ENCODE measurements at regions not wholly inside any gene's neighbourhood (a gene's known extent, or its start where the extent isn't known, plus 50 kb on each side); places are given as distances from the start of the nearest gene placed in this dataset.

DNA sequence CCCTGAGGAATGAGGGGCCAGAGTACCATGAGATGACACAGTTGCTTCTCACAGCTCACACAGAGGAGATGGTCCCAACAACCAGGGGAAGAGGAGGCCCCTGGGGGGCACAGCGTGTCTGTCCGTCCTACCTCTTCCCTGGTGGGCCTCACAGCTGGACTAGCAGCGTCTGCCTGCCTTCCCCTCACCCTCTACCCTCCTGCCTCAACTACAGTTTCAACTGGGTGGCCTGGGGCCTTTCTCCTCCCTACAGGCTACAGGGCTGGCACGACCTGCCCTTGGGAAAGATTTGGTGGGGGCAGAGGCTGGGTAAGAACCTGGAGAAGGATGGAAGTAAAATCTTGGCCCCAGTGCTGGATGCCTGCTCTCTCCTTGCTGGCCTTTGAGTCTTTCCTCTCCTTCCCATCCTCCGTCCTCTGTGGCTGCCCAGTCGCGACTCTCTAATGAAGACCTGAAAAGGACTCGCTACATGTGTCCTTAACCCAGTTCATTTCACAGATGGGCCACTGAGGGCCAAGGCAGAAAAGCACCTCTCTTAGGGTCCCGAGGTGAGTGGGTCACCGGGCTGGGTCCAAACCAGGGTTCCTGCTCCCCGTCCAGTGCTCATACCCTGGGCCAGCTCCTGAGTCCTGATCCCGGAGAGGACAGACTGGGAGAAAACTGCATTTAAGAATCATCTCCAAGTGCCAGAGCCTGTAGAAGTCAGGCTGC, 232.5 kb downstream of the BCL11B start (continued):
- TF ChIP-seq, protein P1, sequence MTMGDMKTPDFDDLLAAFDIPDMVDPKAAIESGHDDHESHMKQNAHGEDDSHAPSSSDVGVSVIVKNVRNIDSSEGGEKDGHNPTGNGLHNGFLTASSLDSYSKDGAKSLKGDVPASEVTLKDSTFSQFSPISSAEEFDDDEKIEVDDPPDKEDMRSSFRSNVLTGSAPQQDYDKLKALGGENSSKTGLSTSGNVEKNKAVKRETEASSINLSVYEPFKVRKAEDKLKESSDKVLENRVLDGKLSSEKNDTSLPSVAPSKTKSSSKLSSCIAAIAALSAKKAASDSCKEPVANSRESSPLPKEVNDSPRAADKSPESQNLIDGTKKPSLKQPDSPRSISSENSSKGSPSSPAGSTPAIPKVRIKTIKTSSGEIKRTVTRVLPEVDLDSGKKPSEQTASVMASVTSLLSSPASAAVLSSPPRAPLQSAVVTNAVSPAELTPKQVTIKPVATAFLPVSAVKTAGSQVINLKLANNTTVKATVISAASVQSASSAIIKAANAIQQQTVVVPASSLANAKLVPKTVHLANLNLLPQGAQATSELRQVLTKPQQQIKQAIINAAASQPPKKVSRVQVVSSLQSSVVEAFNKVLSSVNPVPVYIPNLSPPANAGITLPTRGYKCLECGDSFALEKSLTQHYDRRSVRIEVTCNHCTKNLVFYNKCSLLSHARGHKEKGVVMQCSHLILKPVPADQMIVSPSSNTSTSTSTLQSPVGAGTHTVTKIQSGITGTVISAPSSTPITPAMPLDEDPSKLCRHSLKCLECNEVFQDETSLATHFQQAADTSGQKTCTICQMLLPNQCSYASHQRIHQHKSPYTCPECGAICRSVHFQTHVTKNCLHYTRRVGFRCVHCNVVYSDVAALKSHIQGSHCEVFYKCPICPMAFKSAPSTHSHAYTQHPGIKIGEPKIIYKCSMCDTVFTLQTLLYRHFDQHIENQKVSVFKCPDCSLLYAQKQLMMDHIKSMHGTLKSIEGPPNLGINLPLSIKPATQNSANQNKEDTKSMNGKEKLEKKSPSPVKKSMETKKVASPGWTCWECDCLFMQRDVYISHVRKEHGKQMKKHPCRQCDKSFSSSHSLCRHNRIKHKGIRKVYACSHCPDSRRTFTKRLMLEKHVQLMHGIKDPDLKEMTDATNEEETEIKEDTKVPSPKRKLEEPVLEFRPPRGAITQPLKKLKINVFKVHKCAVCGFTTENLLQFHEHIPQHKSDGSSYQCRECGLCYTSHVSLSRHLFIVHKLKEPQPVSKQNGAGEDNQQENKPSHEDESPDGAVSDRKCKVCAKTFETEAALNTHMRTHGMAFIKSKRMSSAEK (CRISPR knock-in tag; IDR thresholded peaks at IDR 0.05; ENCODE audit: borderline replicate concordance) = no peak
- no peak for TF ChIP-seq KAT7 (CRISPR knock-in tag; IDR thresholded peaks at IDR 0.05; ENCODE audit: borderline replicate concordance)
- TF ChIP-seq FOXP4 (CRISPR knock-in tag; IDR thresholded peaks at IDR 0.05) = no peak
- TF ChIP-seq RELA (CRISPR knock-in tag; IDR thresholded peaks at IDR 0.05; ENCODE audit: borderline replicate concordance) = no peak
- TF ChIP-seq TEAD1 (CRISPR knock-in tag; IDR thresholded peaks at IDR 0.05) = no peak
- TF ChIP-seq HMGA2 (CRISPR knock-in tag; IDR thresholded peaks at IDR 0.05) = no peak
- TF ChIP-seq ZNF219 (CRISPR knock-in tag; IDR thresholded peaks at IDR 0.05; ENCODE audit: borderline replicate concordance) = no peak
- no peak for TF ChIP-seq ZNF121 (CRISPR knock-in tag; IDR thresholded peaks at IDR 0.05)
- no peak for TF ChIP-seq IRF2 (CRISPR knock-in tag; IDR thresholded peaks at IDR 0.05; ENCODE audit: borderline replicate concordance, low read depth)
- TF ChIP-seq, protein P2, sequence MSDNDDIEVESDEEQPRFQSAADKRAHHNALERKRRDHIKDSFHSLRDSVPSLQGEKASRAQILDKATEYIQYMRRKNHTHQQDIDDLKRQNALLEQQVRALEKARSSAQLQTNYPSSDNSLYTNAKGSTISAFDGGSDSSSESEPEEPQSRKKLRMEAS (CRISPR knock-in tag; IDR thresholded peaks at IDR 0.05) = no peak

DNA sequence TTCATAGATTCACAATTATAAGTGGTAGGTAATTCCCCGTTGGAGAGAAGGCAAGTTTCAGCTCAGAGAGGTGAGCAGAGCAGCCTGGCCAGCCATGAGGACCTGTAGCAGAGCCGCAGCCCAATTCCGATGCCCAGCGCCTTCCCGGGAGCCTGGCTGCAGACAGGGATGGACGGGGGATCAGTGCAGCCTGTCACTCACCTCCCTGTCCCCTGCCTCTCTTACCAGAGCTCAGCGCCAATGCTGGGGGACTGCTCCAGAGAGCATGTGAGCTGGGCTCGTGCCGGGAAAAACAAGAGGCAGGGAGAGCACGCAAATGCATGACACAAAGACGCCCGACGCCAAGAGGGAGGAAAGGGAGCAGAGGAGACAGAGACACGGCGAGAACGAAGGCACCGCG, 231.9 kb downstream of the BCL11B start:
- Mint-ChIP-seq H3K36me3 (peaks cover 3% of the 10 kb centered on the region; the same call in 1 of the 2 replicates), H3K4me1 (peaks cover 17% of the 10 kb centered on the region), H3K27ac (no peak overlapping the region; the same call in 1 of the 2 replicates), H3K9me3 (peaks cover 10% of the 10 kb centered on the region), H3K4me3 (no peak overlapping the region), H3K27me3 (ENCODE audit: low read depth) (no peaks in the 10 kb centered on the region)
- ChIA-PET POLR2A (interaction anchor here (0.6 kb wide), 1 partner anchor 120 kb away, joined by 3 read pairs; no protein-coding TSS in a partner anchor), CTCF (interaction anchor here (1.1 kb wide), 1 partner anchor 226 kb away, joined by 5 read pairs; no protein-coding TSS in a partner anchor)
- ATAC-seq = no peak
- no peak for DNase-seq (ENCODE audit: low spot score)
- no peak for TF ChIP-seq GRHL2 (CRISPR knock-in tag; IDR thresholded peaks at IDR 0.05; ENCODE audit: insufficient replicate concordance, severe bottlenecking)
- no peak for TF ChIP-seq OVOL2 (CRISPR knock-in tag; IDR thresholded peaks at IDR 0.05; ENCODE audit: borderline replicate concordance)
- TF ChIP-seq, protein P3, sequence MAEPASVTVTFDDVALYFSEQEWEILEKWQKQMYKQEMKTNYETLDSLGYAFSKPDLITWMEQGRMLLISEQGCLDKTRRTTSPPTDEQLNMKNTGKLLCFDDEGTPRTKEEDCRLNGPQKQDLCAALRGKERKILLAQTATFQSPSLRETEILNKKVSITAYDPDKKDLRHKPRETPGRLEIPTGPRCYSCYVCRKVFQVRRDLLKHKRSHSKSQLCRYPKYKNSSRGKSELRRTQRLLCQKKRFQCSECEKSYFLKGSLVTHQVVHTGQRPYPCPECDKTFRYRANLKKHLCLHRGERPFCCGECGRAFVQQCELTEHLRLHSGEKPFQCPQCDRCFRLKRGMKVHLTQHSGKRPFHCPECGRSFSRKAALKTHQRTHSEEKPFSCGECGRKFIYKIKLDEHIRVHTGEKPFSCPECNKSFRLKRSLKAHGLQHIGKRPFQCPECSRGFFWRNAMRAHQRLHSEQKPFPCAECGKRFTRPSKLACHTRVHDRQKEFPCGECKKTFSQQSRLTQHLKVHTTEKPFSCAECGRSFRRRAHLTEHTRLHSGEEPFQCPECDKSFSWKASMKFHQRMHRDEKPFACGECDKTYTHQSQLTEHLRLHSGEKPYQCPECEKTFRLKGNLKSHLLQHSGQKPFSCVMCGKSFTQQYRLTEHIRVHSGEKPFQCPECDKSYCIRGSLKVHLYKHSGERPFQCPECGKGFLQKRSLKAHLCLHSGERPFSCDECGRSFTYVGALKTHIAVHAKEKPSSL (CRISPR knock-in tag; conservative IDR thresholded peaks at IDR 0.05) = no peak
- no peak for TF ChIP-seq PRDM15 (CRISPR knock-in tag; IDR thresholded peaks at IDR 0.05)
- no peak for TF ChIP-seq RORB (CRISPR knock-in tag; IDR thresholded peaks at IDR 0.05)
- TF ChIP-seq AR (CRISPR knock-in tag; IDR thresholded peaks at IDR 0.05) = no peak
- TF ChIP-seq CREB1 (CRISPR knock-in tag; IDR thresholded peaks at IDR 0.05) = no peak
- no peak for TF ChIP-seq IRF1 (CRISPR knock-in tag; IDR thresholded peaks at IDR 0.05)
- TF ChIP-seq ZNF423 (CRISPR knock-in tag; IDR thresholded peaks at IDR 0.05) = no peak
- no peak for TF ChIP-seq NFATC4 (CRISPR knock-in tag; IDR thresholded peaks at IDR 0.05)

Measured in WTC11 (cell line).